ENCODE measurements at regions not wholly inside any gene's neighbourhood (a gene's known extent, or its start where the extent isn't known, plus 50 kb on each side); places are given as distances from the start of the nearest gene placed in this dataset.
"Not testable (repeated sequence)": the region's sequence is repeated elsewhere in the genome, so short reads cannot be mapped to it uniquely, and the experiment has no call there.

DNA sequence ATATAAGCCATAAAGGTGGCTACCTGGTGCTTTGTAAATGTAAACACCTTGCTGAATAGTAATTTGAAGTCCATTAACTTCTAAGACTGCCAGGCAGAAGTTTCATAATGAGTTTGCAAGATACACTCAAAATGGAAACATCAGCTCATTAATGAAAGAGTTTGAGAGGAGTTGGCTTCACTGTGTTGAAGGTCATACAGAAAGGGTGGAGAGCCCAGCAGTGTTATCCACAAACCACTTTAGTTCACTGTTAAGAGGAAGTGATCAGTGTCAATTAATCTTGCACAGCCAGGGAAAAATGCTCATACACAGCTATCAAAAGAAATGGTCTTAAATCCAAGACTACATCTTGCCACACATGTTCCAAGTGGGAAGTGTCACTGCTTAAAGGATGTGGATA lies 689.4 kb downstream of the JRKL start:
- FAIRE-seq: no peak
- DNase-seq (ENCODE audit: insufficient read length, low spot score): no peak

DNA sequence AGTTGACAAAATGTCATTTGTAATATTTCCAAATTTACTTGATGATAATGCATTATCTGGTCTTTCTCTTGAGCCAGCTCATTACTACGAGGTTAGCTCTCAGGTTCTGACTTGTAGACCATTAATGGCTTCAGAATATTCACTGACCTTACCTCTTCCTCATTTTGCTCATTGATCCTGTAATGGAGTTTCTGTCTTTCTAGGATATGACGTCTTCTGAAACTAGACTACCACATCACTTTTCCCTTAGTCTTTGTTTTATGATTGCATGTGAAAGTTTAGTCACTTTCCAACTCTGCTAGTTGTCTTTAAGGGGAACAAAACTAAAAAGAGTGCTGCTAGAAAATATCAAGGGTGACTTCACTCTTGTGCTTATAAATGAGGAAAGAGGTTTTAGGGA lies 697.6 kb downstream of the JRKL start:
- no peak for FAIRE-seq
- DNase-seq (ENCODE audit: insufficient read length, low spot score): no peak

DNA sequence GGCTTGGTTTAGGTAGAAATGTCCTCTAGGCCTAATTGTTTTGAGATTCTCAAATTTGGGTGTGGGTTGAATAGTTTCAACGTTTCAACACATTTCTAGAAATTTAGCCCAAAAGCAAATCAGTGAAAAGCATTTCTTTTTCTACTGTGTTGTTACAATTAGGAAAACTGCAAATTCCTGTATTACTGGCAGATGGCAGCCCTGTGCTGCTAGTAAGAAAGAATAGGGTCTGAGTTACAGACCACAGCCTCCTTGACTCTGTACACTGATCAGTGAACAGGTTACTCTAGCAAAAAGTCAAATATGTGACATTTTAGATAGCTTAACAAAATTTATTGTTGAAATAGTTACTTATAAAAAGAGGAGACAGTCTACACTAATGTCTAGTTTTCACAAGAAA lies 703.0 kb downstream of the JRKL start:
- FAIRE-seq: no peak
- DNase-seq (ENCODE audit: insufficient read length, low spot score): no peak

- not testable (repeated sequence) for DNase-seq (ENCODE audit: insufficient read length, low spot score); FAIRE-seq
These were observed 712.4 kb downstream of the JRKL start for GRCh38 chr11:97102180-97102579.

DNA sequence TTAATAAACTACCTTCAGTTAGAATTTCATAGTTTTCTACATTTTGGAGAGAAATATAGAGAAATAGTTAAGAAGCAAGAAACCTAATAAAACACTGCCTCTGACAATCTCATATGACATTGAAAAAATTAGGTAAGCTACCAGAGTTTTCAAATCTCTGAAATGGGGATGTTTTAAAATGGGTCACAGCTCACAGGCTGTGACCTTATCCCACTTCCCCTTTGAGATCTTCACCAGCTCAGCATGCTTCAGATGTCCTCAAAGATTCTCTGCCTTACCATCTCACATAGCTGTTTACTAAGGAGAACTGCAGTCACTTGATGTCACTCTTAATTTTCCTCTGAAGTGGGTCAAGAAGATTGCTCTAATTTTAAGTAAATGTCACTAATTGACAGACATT lies 717.8 kb downstream of the JRKL start:
- DNase-seq (ENCODE audit: insufficient read length, low spot score): no peak
- FAIRE-seq: peak; percentile 58

- DNase-seq (ENCODE audit: insufficient read length, low spot score) (no peak), FAIRE-seq (no peak)
These were observed 719.3 kb downstream of the JRKL start for GRCh38 chr11:97109078-97109477.

DNA sequence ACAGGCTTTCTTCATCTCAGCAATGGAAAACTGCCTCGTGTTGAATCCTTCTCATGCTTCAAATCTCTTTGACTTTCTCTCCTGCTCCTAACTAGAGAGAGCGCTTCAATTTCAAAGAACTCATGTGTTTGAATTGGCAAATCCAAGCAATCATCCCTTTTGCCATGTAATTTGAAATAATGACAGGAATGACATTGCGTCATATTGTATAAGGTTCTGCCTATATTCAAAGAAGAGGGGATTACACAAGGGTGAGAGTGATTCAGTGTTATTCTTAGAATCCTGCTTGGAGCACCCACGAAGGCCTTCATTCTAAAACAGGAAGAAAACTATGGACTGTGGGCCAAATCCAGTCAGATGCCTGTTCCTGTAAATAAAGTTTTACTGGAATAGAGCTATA lies 720.6 kb downstream of the JRKL start:
- DNase-seq (ENCODE audit: insufficient read length, low spot score): no peak
- FAIRE-seq: no peak

DNA sequence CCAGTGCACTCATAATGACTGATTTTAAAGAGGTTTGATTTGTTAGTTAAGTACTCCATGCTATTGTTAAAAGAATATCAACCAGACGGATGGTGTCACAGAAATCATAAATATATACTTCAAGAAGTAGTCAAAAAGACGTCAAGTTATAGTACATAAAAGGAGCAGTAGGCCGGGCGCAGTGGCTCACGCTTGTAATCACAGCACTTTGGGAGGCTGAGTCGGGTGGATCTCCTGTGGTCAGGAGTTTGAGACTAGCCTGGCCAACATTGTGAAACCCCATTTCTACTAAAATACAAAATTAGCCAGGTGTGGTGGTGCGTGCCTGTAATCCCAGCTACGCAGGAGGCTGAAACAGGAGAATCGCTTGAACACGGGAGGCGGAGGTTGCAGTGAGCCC lies 721.7 kb downstream of the JRKL start:
- FAIRE-seq: no peak
- no peak for DNase-seq (ENCODE audit: insufficient read length, low spot score)

- FAIRE-seq (no peak), DNase-seq (ENCODE audit: insufficient read length, low spot score) (no peak)
These were observed 728.9 kb downstream of the JRKL start for GRCh38 chr11:97118614-97119200.

GRCh38 chr11:97123237-97123636 lies 733.4 kb downstream of the JRKL start:
- FAIRE-seq: no peak

DNA sequence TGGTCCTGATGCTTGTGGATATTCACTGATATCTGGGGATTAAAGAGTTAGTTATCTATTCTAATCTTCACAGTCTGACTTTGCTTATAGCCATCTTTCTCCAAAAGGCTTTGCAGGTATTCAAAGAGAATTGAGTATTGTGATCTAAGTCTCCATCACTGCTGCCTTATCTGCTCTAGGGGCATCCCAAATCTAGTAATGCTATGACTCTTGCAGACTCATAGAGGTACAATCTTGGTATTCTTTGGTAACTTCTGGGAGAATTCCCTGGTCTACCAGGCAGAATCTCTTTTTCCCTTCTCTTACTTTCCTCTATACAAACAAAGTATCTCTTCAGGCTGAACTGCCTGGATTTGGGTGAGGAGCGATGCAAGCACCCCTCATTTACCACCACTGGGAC lies 746.3 kb downstream of the JRKL start:
- FAIRE-seq: no peak
- no peak for DNase-seq (ENCODE audit: insufficient read length, low spot score)

More at GRCh38 chr11:97123237-97123636, 733.4 kb downstream of the JRKL start:
- DNase-seq (ENCODE audit: insufficient read length, low spot score): no peak

DNA sequence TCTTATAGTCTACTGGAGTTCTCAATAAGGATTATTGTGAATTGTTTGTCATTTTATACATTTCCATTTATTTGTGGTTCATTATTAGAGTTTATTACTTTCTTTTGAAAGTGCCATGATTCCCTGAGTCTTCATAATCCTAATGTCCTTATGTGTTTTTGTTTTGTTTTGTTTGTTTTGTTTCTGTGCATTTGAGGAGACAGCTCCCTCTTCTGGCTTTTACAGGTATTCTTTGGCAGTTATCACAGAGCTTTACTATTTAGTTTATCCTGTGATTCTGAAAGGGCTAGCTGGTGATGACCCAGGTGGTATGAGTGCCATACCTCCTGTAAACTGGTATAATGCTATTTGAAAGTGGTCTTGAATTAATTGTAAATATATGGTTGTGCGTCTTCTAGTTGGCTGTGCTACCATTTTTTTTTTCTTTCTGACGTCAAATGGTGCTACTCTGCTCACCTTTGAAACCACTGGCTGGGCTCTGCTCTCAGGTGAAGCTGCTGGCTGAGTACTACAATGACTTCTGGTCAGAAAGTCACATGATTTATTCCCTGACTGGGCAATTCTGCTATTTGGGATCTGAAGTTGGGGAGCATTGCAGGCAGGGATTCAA lies 751.2 kb downstream of the JRKL start:
- FAIRE-seq (no peak), DNase-seq (ENCODE audit: insufficient read length, low spot score) (no peak)

DNA sequence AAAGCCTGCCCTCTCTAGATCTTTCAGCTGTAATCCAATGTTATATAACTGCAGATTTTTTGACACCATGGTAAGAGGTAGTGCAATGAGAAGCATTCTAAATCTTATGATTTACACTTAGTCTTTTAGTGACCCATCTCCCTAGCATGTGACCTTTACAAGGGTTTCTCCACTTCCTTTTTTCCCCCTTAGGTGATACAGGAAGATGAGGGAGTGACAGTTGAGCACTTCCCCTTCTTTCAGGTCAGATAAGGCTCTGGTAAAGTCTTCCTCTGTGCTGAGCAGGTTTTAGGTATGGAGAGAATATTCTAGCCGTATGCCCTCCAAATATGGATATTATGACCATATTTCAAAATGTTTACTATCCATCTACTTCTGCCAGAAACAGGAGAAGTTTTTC lies 753.6 kb downstream of the JRKL start:
- no peak for FAIRE-seq

DNA sequence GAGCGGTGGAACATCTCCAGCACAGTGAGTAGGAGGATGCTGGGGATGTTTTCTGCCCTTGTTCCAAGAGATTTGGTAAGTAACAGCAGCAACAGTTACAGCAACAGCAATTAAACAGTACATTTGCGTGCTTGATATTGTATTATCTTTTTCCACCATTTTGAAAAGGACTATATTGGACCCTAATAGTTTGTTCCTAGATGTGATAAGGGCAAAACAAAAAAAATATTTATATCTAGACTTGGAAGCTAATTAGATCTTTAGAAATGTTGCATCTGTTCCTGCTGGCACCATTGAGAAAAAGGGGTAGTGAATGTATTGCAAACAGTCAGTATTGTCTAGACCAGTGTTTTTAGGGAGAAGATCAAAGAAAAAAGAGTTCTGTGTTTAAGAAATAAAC lies 759.9 kb downstream of the JRKL start:
- DNase-seq (ENCODE audit: insufficient read length, low spot score): no peak
- FAIRE-seq: no peak

More for the DNA sequence above, 753.6 kb downstream of the JRKL start:
- DNase-seq (ENCODE audit: insufficient read length, low spot score): no peak

GRCh38 chr11:97157221-97157740 lies 767.5 kb downstream of the JRKL start:
- no peak for FAIRE-seq
- no peak for DNase-seq (ENCODE audit: insufficient read length, low spot score)

- DNase-seq (ENCODE audit: insufficient read length, low spot score): no peak
- FAIRE-seq: no peak
These were observed 768.4 kb downstream of the JRKL start for GRCh38 chr11:97158243-97158642.

DNA sequence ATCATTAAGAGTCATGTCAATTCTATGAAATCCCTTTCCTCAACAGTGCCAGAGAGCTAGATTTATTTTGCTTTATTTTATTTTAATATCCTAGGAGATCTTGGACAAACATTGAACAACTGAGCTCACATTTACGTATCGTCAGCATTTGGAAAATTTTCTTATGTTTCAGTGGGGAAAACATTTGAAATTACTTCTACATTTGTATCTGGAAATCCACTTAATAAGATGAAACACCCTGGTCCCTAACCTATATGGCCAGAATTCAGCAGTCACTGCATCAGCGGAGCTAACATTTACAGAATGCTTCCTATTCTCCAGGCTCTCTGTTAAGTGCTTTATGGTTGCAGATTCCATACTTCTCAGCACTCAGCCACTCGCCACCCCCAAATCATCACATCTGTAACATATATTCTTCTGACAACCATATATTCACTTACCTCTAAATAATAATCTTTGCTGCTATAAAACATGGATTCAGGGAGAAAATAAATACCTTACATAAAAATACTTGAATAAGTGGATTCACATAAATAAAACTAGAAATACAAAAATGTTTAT lies 773.9 kb downstream of the JRKL start:
- DNase-seq (ENCODE audit: insufficient read length, low spot score) (no peak), FAIRE-seq (no peak)

DNA sequence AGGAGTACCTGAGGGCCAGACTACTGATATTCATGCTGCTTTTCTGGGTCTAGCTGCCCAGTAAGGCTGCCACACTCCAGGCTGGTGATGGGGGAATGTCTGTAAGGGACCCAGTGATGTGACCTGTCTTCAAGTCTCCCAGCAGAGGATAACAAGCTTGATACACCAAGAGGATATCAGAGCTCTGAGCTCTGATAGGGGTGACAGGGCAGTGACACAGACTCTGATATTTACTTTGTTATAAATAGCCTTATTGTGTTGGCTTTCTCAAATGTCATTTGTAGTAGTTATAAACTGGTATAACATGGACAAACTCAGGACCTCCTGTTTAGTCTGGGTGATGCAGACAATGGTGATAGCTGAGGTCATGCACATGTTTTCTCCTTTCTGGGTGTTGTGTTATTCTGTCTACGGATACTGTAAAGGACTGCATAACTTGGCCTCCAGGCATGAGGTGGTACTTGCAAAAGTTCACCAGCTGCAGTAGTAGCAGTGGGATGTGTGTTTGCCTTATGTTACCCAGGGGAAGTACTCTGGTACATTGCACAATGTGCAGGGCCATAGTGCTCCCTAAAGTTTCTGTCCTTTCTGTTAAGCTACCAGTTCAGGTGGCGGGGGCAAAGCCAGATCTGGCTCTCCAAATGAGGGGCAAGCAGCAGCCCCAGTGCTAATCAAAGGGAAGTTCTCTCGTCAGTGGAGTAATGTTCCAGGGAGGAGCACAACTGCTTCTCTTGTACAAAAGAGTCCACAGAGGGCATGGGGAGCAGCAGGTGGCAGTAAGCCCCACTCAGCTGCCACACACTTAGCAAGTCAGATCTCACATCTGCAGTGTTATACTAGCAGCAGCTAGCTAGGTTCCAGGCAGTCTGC lies 812.2 kb downstream of the JRKL start:
- FAIRE-seq (no peak), DNase-seq (ENCODE audit: insufficient read length, low spot score) (no peak)

GRCh38 chr11:97202613-97203292 lies 812.9 kb downstream of the JRKL start:
- FAIRE-seq: no peak
- DNase-seq (ENCODE audit: insufficient read length, low spot score): no peak

DNA sequence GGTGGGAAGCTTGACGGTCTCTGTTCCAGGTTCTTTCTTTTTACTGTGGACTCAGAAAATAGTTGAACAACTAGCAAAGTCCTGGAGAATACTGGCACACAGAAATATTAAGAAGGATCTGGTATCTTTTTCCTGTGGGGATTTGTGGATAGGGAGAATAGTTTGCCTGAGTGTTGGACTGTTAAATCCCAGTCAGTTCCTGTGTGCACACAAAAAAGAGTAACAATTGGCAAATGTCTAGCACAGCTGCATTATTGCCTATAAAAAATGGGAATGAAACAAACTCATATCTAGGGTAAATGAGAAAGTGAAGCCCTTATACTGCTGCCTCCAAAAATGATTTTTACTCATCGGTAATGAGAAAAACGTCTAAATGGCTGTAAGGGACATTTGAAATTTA lies 828.2 kb downstream of the JRKL start:
- DNase-seq (ENCODE audit: insufficient read length, low spot score): no peak
- FAIRE-seq: no peak

DNA sequence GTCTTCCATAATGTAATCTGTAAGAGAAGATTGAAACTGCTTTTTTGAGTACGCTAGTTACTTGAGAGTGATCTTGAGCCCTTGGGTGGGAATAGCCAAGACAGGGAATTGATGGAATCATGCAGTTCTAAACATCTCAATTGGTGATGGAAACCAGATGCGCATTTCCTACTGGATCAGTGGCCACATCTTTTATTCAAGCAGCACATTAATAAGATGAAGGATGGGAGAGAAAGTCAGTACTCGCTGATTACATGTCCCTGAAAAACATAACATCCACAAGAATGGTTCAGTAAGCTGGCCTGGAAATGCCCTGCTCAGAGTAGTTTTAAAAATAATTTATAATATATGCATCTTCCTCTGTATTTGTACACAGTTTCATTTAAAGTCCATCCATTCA lies 833.8 kb downstream of the JRKL start:
- no peak for DNase-seq (ENCODE audit: insufficient read length, low spot score)
- no peak for FAIRE-seq

Measured in GM19239 (cell line).